ENCODE measurements at regions not wholly inside any gene's neighbourhood (a gene's known extent, or its start where the extent isn't known, plus 50 kb on each side); places are given as distances from the start of the nearest gene placed in this dataset.

GRCh38 chr5:155068616-155069100 is 55.1 kb downstream of the KIF4B start:
- no peak for DNase-seq

DNA sequence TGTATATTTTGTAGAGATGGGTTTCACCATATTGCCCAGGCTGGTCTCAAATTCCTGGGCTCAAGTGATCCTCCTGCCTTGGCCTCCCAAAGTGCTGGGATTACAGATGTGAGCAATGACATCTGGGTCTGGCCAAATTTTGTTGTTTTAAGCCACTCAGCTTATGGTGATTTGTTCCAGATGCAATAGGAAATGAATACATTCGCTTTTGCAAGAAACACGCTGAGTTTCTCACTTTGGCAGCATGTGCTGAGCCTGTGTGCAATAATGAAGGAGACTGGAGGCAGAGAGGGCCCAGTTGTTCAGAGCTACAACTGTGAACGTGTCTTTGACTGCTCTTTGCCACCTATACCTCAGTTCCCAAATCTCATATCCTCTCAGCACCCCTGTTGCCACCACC is 56.4 kb downstream of the KIF4B start:
- DNase-seq = no peak

DNA sequence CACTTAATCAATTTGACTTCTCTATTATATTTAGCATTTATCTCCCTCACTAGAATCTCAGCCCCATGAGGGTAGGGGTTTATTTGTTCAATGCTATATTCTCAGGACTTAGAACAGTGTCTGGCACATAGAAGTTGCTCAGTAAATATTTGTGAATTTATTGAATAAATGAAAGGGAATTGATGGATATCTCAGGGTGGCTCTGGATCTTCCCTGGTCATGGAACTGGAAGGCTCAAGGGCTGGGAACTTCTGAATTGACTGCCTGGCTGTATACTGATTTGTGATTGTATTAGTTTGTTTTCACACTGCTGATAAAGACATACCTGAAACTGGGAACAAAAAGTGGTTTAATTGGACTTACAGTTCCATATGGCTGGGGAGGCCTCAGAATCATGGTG is 57.2 kb downstream of the KIF4B start:
- no peak for DNase-seq

GRCh38 chr5:155076379-155076778 is 62.8 kb downstream of the KIF4B start:
- no peak for DNase-seq

DNA sequence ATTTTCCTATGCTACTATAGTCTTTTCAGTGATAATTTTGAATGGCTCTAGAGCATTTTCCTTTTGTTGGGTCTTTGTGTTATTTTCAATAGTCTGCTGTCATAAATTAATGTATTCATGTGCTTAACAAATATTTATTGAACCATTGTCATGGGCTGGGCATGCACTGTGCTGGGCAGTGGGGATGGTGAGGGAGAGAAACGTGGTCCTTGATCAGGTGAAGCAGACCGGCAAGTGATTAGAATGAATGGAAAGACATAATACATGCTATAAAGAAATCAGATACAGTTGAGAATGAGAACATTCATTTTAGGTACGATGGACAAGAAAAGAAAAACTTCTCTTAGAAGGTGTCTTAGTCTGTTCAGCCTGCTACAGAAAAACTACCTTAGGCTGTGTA is 66.1 kb downstream of the KIF4B start:
- DNase-seq = no peak

GRCh38 chr5:155080721-155081120 is 67.2 kb downstream of the KIF4B start:
- DNase-seq = no peak

DNA sequence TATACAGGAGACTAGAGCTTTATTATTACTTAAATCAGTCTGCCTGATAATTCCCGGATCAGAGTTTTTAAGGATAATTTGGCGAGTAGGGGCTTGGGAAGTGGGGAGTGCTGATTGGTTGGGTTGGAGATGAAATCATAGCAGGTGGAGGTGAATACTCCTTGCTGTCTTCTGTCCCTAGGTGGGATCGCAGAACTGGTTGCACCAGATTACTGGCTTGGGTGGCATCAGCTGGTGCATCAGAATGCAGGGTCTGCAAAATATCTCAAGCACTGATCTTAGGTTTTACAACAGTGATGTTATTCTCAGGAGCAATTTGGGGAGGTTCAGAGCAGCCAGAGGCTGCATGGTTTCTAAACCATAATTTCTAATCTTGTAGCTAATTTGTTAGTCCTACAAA is 68.1 kb downstream of the KIF4B start:
- no peak for DNase-seq

DNA sequence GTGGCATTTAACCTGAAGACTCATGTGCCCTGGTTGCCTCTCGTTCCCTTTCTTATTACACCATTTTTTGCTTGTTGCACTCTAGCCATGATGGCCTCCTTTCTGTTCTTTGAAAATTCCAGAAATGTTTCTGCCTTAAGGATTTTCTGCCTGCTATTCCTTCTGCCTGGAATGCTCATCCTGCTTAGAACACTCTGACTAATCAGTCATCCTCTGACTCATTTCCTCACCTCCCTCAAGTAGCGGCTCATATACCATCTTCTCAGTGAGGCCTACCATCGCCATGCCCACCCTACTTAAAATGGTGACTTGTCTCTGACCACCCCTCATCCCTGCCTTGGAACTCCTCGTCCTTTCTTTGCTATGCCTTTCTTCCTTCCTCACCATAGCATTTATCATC is 68.8 kb downstream of the KIF4B start:
- DNase-seq = no peak

- no peak for DNase-seq
Observed at GRCh38 chr5:155085282-155085989, 71.9 kb downstream of the KIF4B start.

- DNase-seq = no peak
Observed at GRCh38 chr5:155087036-155087435, 73.5 kb downstream of the KIF4B start.

DNA sequence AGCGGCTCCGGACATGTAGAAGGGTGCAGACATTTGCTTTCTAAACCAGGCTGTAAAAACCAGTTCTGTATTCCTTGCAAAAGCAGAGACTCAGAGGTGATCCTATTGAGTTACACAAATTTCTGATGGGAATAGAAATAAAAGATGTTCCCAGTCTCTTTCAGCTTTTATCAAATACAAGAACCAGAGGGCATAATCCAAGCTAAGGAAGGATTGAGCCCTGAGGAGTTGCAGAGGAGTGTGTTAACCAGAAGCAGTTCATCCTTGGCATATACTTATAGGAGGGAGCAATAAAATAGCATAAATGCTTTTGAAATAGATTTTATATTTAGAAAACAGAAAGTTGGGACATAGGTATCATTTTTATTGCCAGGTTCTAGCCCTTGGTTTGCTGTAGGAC is 75.3 kb downstream of the KIF4B start:
- DNase-seq = no peak

GRCh38 chr5:155089643-155090042 is 76.1 kb downstream of the KIF4B start:
- no peak for DNase-seq

DNA sequence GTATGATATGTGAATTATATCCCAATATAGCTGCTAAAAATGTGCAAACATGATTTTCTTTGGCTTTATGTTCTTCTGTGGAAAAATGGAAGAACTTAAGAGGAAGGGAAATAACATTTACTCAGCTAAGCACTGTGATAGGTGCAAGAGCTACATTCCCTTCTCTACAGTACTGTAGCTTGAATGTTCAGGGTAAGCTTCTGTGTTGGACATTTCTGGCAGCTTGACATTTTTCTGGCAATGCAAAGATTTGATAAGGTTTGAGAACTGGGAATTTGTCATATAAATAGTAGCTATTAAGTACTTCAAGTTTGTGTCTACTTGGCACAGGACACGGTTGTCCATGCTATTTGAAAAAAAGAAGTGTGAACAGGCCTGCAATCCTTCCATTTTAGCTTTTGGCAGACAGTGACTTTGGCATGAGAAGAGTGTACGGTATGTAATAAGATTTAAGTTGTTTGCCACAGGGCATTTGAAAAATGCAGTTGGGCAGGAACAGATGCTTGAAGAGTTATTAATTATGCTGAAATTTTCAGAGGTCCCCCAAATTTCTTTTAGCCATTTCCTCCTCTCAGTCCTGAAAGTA is 77.6 kb downstream of the KIF4B start:
- DNase-seq = no peak

- no peak for DNase-seq
Observed at GRCh38 chr5:155091768-155092717, 78.5 kb downstream of the KIF4B start.

DNA sequence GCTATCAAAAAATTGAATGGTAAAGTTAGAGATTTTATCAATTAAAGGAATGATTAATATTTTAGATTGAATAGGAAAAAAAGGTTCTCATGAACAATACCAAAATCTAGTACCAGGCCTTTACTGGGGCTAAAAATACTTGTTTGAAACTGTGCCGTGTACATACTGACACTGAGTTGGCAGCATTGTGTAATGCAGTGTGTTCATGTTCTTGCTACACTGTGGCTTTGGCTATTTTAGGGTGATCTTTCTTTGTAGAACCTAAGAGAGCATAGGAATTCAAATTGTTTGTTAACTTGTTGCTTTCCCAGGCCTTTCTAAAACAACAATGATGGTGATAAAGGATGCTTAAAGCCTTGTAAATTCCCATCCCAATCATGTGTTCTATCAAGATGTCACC is 80.9 kb downstream of the KIF4B start:
- no peak for DNase-seq

DNA sequence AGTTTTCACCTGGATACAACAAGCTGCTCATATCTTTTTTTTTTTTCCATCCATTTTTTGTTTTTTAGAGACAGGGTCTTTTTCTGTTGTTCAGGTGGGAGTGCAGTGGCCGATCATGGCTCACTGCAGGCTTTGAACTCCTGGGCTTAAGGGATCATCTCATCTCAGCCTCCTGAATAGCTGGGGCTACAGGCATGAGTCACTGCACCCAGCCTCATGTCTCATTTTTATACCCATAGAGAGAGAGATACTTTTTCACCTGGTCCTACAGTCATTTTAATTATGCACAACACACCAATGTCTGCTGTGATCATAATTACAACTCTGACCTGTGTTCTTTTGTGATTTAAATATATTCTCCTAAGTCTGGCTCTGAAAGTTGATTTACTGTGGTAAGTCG is 84.4 kb downstream of the KIF4B start:
- DNase-seq = no peak

DNA sequence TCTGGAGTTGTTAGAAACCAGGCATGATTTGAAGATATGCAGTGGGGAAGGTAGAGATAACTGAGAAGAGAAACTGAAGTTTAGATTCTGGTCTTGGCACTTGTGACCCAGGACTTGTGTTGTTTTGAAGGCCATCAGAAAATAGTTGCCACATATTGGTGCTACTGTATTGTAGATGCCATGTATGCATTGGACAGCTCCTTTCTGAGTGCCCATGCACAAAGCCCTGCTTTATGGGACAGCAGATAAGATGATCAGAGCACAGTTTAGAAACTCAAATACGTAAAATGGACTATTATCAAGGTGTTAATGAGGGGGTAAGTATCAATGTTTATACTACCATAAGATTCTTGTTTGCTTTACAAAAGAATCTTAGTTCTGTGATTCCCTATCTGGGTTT is 84.9 kb downstream of the KIF4B start:
- DNase-seq = no peak

GRCh38 chr5:155101697-155102096 is 88.1 kb downstream of the KIF4B start:
- DNase-seq = no peak

GRCh38 chr5:155103146-155103545 is 89.6 kb downstream of the KIF4B start:
- DNase-seq = no peak

GRCh38 chr5:155104441-155104840 is 90.9 kb downstream of the KIF4B start:
- DNase-seq = no peak

- DNase-seq = no peak
Observed at GRCh38 chr5:155106221-155106620, 92.7 kb downstream of the KIF4B start.

DNA sequence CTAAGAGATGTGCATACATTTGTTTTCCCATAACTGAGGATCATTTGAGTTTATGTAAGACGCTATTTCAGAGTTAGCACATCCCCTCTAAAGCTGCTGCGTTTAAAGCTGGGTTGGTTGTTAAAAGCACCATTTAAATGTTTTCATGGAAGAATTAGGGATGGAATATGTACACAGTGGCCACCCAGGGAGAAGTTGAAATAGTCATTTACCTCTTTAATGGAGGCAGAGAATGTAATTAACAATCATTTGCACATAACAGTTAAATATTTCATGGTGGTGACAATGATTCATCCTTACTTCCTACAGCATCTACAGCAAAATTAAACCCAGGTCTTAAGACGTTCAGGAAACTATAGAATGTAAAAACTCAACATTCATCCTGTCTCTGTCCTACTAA is 100.3 kb downstream of the KIF4B start:
- no peak for DNase-seq

- no peak for DNase-seq
Observed at GRCh38 chr5:155114655-155115054, 101.1 kb downstream of the KIF4B start.
